ENCODE measurements at regions not wholly inside any gene's neighbourhood (a gene's known extent, or its start where the extent isn't known, plus 50 kb on each side); places are given as distances from the start of the nearest gene placed in this dataset.

- TF ChIP-seq TAF1 (IDR thresholded peaks at IDR 0.05; ENCODE audit: low read depth, low read length), result no peak
- TF ChIP-seq POLR2A (IDR thresholded peaks at IDR 0.05; ENCODE audit: low read depth, low read length), result no peak
- no peak for TF ChIP-seq SPI1 (IDR thresholded peaks at IDR 0.05; ENCODE audit: low read depth, low read length)
- no peak for TF ChIP-seq POLR2AphosphoS5 (IDR thresholded peaks at IDR 0.05; ENCODE audit: low read depth, low read length)
- TF ChIP-seq PAX5 (IDR thresholded peaks at IDR 0.05; ENCODE audit: insufficient read depth, low read length, severe bottlenecking), result no peak
Measured at GRCh38 chr3:176349706-176350105, 847.6 kb downstream of the TBL1XR1 start.

Measured in GM12891 (cell line).